ENCODE measurements at regions not wholly inside any gene's neighbourhood (a gene's known extent, or its start where the extent isn't known, plus 50 kb on each side); places are given as distances from the start of the nearest gene placed in this dataset.

- no peaks in the 10 kb centered on the region for H3K27me3 ChIP-seq
- no peak overlapping the region for H3K27ac ChIP-seq
- no peaks in the 10 kb centered on the region for H3K36me3 ChIP-seq
- H3K9me3 ChIP-seq (replicated peaks) = no peaks in the 10 kb centered on the region
- no peak for DNase-seq
- H3K4me1 ChIP-seq = no peaks in the 10 kb centered on the region
- H3K4me3 ChIP-seq = no peak overlapping the region
These were observed 201.3 kb downstream of the SLITRK6 start for GRCh38 chr13:85597790-85598500.

- no peak for DNase-seq
- H3K4me3 ChIP-seq = no peak overlapping the region
- H3K4me1 ChIP-seq = no peaks in the 10 kb centered on the region
- no peaks in the 10 kb centered on the region for H3K36me3 ChIP-seq
- H3K27ac ChIP-seq = no peak overlapping the region
- H3K9me3 ChIP-seq (replicated peaks) = no peaks in the 10 kb centered on the region
- no peaks in the 10 kb centered on the region for H3K27me3 ChIP-seq
These were observed 207.0 kb downstream of the SLITRK6 start for GRCh38 chr13:85592211-85592610.

GRCh38 chr13:85590231-85590931 is 208.8 kb downstream of the SLITRK6 start:
- H3K4me1 ChIP-seq = no peaks in the 10 kb centered on the region
- H3K9me3 ChIP-seq (replicated peaks) = no peaks in the 10 kb centered on the region
- DNase-seq = no peak
- no peak overlapping the region for H3K4me3 ChIP-seq
- no peak overlapping the region for H3K27ac ChIP-seq
- no peaks in the 10 kb centered on the region for H3K36me3 ChIP-seq
- no peaks in the 10 kb centered on the region for H3K27me3 ChIP-seq

- Histone ChIP-seq H3K4me1 (no peaks in the 10 kb centered on the region), H3K36me3 (no peaks in the 10 kb centered on the region), H3K4me3 (no peak overlapping the region), H3K9me3 (replicated peaks) (no peaks in the 10 kb centered on the region), H3K27ac (no peak overlapping the region), H3K27me3 (no peaks in the 10 kb centered on the region)
- DNase-seq = no peak
These were observed 210.2 kb downstream of the SLITRK6 start for GRCh38 chr13:85589021-85589420.

- Histone ChIP-seq H3K36me3 (no peaks in the 10 kb centered on the region), H3K27me3 (no peaks in the 10 kb centered on the region), H3K4me1 (no peaks in the 10 kb centered on the region), H3K9me3 (replicated peaks) (no peaks in the 10 kb centered on the region), H3K27ac (no peak overlapping the region), H3K4me3 (no peak overlapping the region)
- no peak for DNase-seq
These were observed 210.9 kb downstream of the SLITRK6 start for GRCh38 chr13:85588359-85588758.

- DNase-seq = no peak
- no peaks in the 10 kb centered on the region for H3K9me3 ChIP-seq (replicated peaks)
- H3K27me3 ChIP-seq = no peaks in the 10 kb centered on the region
- no peak overlapping the region for H3K4me3 ChIP-seq
- no peak overlapping the region for H3K27ac ChIP-seq
- H3K36me3 ChIP-seq = no peaks in the 10 kb centered on the region
- no peaks in the 10 kb centered on the region for H3K4me1 ChIP-seq
These were observed 212.4 kb downstream of the SLITRK6 start for GRCh38 chr13:85586856-85587255.

- no peak overlapping the region for H3K4me3 ChIP-seq
- no peak for DNase-seq
- H3K9me3 ChIP-seq (replicated peaks) = no peaks in the 10 kb centered on the region
- no peaks in the 10 kb centered on the region for H3K4me1 ChIP-seq
- no peak overlapping the region for H3K27ac ChIP-seq
- H3K36me3 ChIP-seq = no peaks in the 10 kb centered on the region
- H3K27me3 ChIP-seq = no peaks in the 10 kb centered on the region
These were observed 212.8 kb downstream of the SLITRK6 start for GRCh38 chr13:85586422-85586831.

GRCh38 chr13:85582890-85583289 is 216.3 kb downstream of the SLITRK6 start:
- no peak overlapping the region for H3K4me3 ChIP-seq
- no peaks in the 10 kb centered on the region for H3K36me3 ChIP-seq
- DNase-seq = no peak

GRCh38 chr13:85575110-85575509 is 224.1 kb downstream of the SLITRK6 start:
- Histone ChIP-seq H3K27ac (no peak overlapping the region), H3K9me3 (replicated peaks) (no peaks in the 10 kb centered on the region), H3K27me3 (no peaks in the 10 kb centered on the region), H3K4me3 (no peak overlapping the region), H3K36me3 (no peaks in the 10 kb centered on the region), H3K4me1 (no peaks in the 10 kb centered on the region)
- no peak for DNase-seq

More at GRCh38 chr13:85582890-85583289, 216.3 kb downstream of the SLITRK6 start:
- no peaks in the 10 kb centered on the region for H3K27me3 ChIP-seq
- H3K27ac ChIP-seq = no peak overlapping the region
- H3K9me3 ChIP-seq (replicated peaks) = no peaks in the 10 kb centered on the region
- H3K4me1 ChIP-seq = no peaks in the 10 kb centered on the region

GRCh38 chr13:85567909-85568308 is 231.3 kb downstream of the SLITRK6 start:
- Histone ChIP-seq H3K9me3 (replicated peaks) (no peaks in the 10 kb centered on the region), H3K36me3 (no peaks in the 10 kb centered on the region), H3K27ac (no peak overlapping the region), H3K4me1 (no peaks in the 10 kb centered on the region), H3K4me3 (no peak overlapping the region), H3K27me3 (no peaks in the 10 kb centered on the region)
- DNase-seq = no peak

GRCh38 chr13:85565652-85566051 is 233.6 kb downstream of the SLITRK6 start:
- Histone ChIP-seq H3K4me1 (no peaks in the 10 kb centered on the region), H3K4me3 (no peak overlapping the region), H3K36me3 (no peaks in the 10 kb centered on the region), H3K27ac (no peak overlapping the region), H3K27me3 (no peaks in the 10 kb centered on the region), H3K9me3 (replicated peaks) (no peaks in the 10 kb centered on the region)
- no peak for DNase-seq

GRCh38 chr13:85564598-85564997 is 234.6 kb downstream of the SLITRK6 start:
- no peak overlapping the region for H3K4me3 ChIP-seq
- no peaks in the 10 kb centered on the region for H3K4me1 ChIP-seq
- no peaks in the 10 kb centered on the region for H3K27me3 ChIP-seq
- DNase-seq = no peak
- no peak overlapping the region for H3K27ac ChIP-seq
- H3K9me3 ChIP-seq (replicated peaks) = no peaks in the 10 kb centered on the region
- H3K36me3 ChIP-seq = no peaks in the 10 kb centered on the region

GRCh38 chr13:85562282-85562681 is 236.9 kb downstream of the SLITRK6 start:
- Histone ChIP-seq H3K4me1 (no peaks in the 10 kb centered on the region), H3K27ac (no peak overlapping the region), H3K36me3 (no peaks in the 10 kb centered on the region), H3K9me3 (replicated peaks) (no peaks in the 10 kb centered on the region), H3K4me3 (no peak overlapping the region), H3K27me3 (no peaks in the 10 kb centered on the region)
- no peak for DNase-seq

- Histone ChIP-seq H3K4me3 (no peak overlapping the region), H3K9me3 (replicated peaks) (no peaks in the 10 kb centered on the region), H3K27me3 (no peaks in the 10 kb centered on the region), H3K36me3 (no peaks in the 10 kb centered on the region), H3K27ac (no peak overlapping the region), H3K4me1 (no peaks in the 10 kb centered on the region)
- no peak for DNase-seq
These were observed 241.3 kb downstream of the SLITRK6 start for GRCh38 chr13:85557691-85558467.

GRCh38 chr13:85551012-85551411 is 248.2 kb downstream of the SLITRK6 start:
- H3K9me3 ChIP-seq (replicated peaks) = no peaks in the 10 kb centered on the region
- no peak overlapping the region for H3K4me3 ChIP-seq
- no peaks in the 10 kb centered on the region for H3K4me1 ChIP-seq

More at GRCh38 chr13:85551012-85551411, 248.2 kb downstream of the SLITRK6 start:
- Histone ChIP-seq H3K27ac (no peak overlapping the region), H3K36me3 (no peaks in the 10 kb centered on the region), H3K27me3 (no peaks in the 10 kb centered on the region)
- DNase-seq = no peak

Data from SJCRH30 (cell line).